ENCODE measurements at regions not wholly inside any gene's neighbourhood (a gene's known extent, or its start where the extent isn't known, plus 50 kb on each side); places are given as distances from the start of the nearest gene placed in this dataset.

GRCh38 chr4:189376901-189377300 is 563.8 kb upstream of the FRG1 start:
- 38% methylated on average over 2 of the region's 2 CpGs for WGBS (ENCODE audit: missing lambda C conversion rate)

GRCh38 chr4:189377569-189377968 is 563.1 kb upstream of the FRG1 start:
- 15% methylated on average over 2 of the region's 2 CpGs for WGBS (ENCODE audit: missing lambda C conversion rate)
- Histone ChIP-seq H3K9me3 (no peaks in the 10 kb centered on the region), H3K27ac (no peak overlapping the region), H3K4me2 (no peak overlapping the region), H3K4me3 (no peak overlapping the region), H3K4me1 (no peaks in the 10 kb centered on the region)
- ChIA-PET POLR2A (no interaction called here), CTCF (no interaction called here)
- FAIRE-seq (no peak), DNase-seq (ENCODE audit: low read depth in 1 of 2, low spot score in 1 of 2) (no peak), ATAC-seq (no peak)
- TF ChIP-seq SMC3 (IDR thresholded peaks at IDR 0.05) (no peak), CHD4 (IDR thresholded peaks at IDR 0.05; ENCODE audit: borderline replicate concordance) (no peak), HEYL (CRISPR knock-in tag; IDR thresholded peaks at IDR 0.05) (no peak), EHMT2 (IDR thresholded peaks at IDR 0.05; ENCODE audit: low read depth) (no peak), REST (IDR thresholded peaks at IDR 0.05) (no peak), NFE2L2 (conservative IDR thresholded peaks at IDR 0.05; ENCODE audit: low read length) (no peak), BCL3 (IDR thresholded peaks at IDR 0.05) (no peak), HDAC2 (IDR thresholded peaks at IDR 0.05) (no peak)

More at GRCh38 chr4:189376901-189377300, 563.8 kb upstream of the FRG1 start:
- H3K27ac ChIP-seq: no peak overlapping the region
- no peak overlapping the region for H3K4me3 ChIP-seq
- FAIRE-seq: no peak
- no peaks in the 10 kb centered on the region for H3K9me3 ChIP-seq
- H3K4me1 ChIP-seq: no peaks in the 10 kb centered on the region
- POLR2A ChIA-PET: no interaction called here
- no peak for ATAC-seq
- no peak for DNase-seq (ENCODE audit: low read depth in 1 of 2, low spot score in 1 of 2)
- CTCF ChIA-PET: no interaction called here
- TF ChIP-seq HMGXB4 (CRISPR knock-in tag; IDR thresholded peaks at IDR 0.05; ENCODE audit: borderline replicate concordance): no peak
- TF ChIP-seq FOSL2 (IDR thresholded peaks at IDR 0.05): no peak
- no peak for TF ChIP-seq FOSL2 (CRISPR knock-in tag; IDR thresholded peaks at IDR 0.05)
- no peak for TF ChIP-seq POLR2A (IDR thresholded peaks at IDR 0.05; ENCODE audit: low read length)
- TF ChIP-seq E2F6 (IDR thresholded peaks at IDR 0.05; ENCODE audit: borderline replicate concordance, low read depth): no peak
- TF ChIP-seq HES2 (IDR thresholded peaks at IDR 0.05): no peak
- no peak for TF ChIP-seq PHF8 (IDR thresholded peaks at IDR 0.05; ENCODE audit: borderline replicate concordance, low read depth)
- TF ChIP-seq ZNF302 (CRISPR knock-in tag; IDR thresholded peaks at IDR 0.05): no peak
- no peak for TF ChIP-seq ATOH8 (CRISPR knock-in tag; IDR thresholded peaks at IDR 0.05; ENCODE audit: low read depth)
- TF ChIP-seq MAZ (IDR thresholded peaks at IDR 0.05; ENCODE audit: borderline replicate concordance, low read depth, low read length): no peak
- no peak for TF ChIP-seq EHMT2 (IDR thresholded peaks at IDR 0.05; ENCODE audit: low read depth)
- TF ChIP-seq RARB (CRISPR knock-in tag; IDR thresholded peaks at IDR 0.05): no peak
- TF ChIP-seq JUN (IDR thresholded peaks at IDR 0.05): no peak
- no peak for TF ChIP-seq PBX3 (IDR thresholded peaks at IDR 0.05)
- TF ChIP-seq NR3C1 (IDR thresholded peaks at IDR 0.05): no peak
- TF ChIP-seq KDM1A (IDR thresholded peaks at IDR 0.05; ENCODE audit: low read depth): no peak
- TF ChIP-seq MAX (IDR thresholded peaks at IDR 0.05): no peak
- TF ChIP-seq RAD21 (conservative IDR thresholded peaks at IDR 0.05 in 1 of 2, IDR thresholded peaks at IDR 0.05 in 1 of 2): no peak
- no peak for TF ChIP-seq ZFP36 (IDR thresholded peaks at IDR 0.05; ENCODE audit: borderline replicate concordance, partially characterized antibody)
- no peak overlapping the region for H3K4me2 ChIP-seq

Measured in A549 (cell line).